ENCODE measurements at regions not wholly inside any gene's neighbourhood (a gene's known extent, or its start where the extent isn't known, plus 50 kb on each side); places are given as distances from the start of the nearest gene placed in this dataset.

GRCh38 chr22:47651216-47651987 lies 889.0 kb downstream of the TBC1D22A start:
- TF ChIP-seq EZH2 (IDR thresholded peaks at IDR 0.05; ENCODE audit: insufficient read depth, poor library complexity, severe bottlenecking) (no peak), EZH2phosphoT487 (IDR thresholded peaks at IDR 0.05; ENCODE audit: insufficient read depth, low read depth) (no peak)
